Neural crest cell (in vitro differentiated cells): ENCODE measurements at regions not wholly inside any gene's neighbourhood (a gene's known extent, or its start where the extent isn't known, plus 50 kb on each side); places are given as distances from the start of the nearest gene placed in this dataset.
"Not testable (repeated sequence)": the region's sequence is repeated elsewhere in the genome, so short reads cannot be mapped to it uniquely, and the experiment has no call there.

Experiments
- DNase-seq: peaks from one replicate; pipeline ENCODE4 v3.0.0; 2021; ENCODE audit warnings: low read depth, mixed read lengths, low spot score
- H3K27ac Mint-ChIP-seq: one replicate; pipeline ENCODE4 v1.8.0; 2021; ENCODE audit warnings: mild to moderate bottlenecking, mixed read lengths; ENCODE audit not compliant: unreplicated experiment
- H3K27me3 Mint-ChIP-seq: 2 replicates; pipeline ENCODE4 v1.8.0; 2021; ENCODE audit warnings: low read depth, mild to moderate bottlenecking, mixed read lengths
- H3K36me3 Mint-ChIP-seq: 2 replicates; pipeline ENCODE4 v1.8.0; 2021; ENCODE audit warnings: low read depth, mild to moderate bottlenecking, mixed read lengths
- H3K4me1 Mint-ChIP-seq: 2 replicates; pipeline ENCODE4 v1.8.0; 2021; ENCODE audit warnings: mixed read lengths
- H3K4me3 Mint-ChIP-seq: one replicate; pipeline ENCODE4 v1.8.0; 2021; ENCODE audit warnings: mild to moderate bottlenecking, mixed read lengths
- H3K9me3 Mint-ChIP-seq: 2 replicates; pipeline ENCODE4 v1.8.0; 2021; ENCODE audit warnings: mixed read lengths
- CTCF ChIP-seq: fragments of 200-600 bp; sonication (generic); conservative IDR thresholded peaks from 2 replicates; pipeline ENCODE4 v1.5.0; 2021; ENCODE audit warnings: antibody characterized with exemption, mild to moderate bottlenecking

DNA sequence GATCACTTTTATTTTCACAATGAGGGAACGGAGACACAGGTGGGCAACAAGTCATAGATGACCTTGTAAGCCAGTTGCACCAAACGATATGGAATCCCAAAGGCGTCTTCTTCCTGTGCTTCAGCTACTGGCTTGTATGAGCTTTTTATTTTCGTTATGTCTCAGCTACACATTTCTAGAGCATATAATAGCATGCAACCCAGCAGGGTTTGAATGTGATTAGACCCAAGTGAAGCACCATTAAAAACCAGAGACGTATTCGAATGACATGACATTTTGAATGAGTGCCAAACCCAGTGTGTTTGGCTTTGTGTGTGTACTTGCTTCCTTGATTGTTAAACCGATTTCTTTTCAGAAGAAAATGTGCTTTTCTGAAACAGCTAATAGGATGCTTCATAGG is 963.2 kb upstream of the CELF2 start:
- Mint-ChIP-seq H3K36me3 (no peaks in the 10 kb centered on the region), H3K4me3 (no peak overlapping the region), H3K9me3 (no peaks in the 10 kb centered on the region), H3K27ac (no peak overlapping the region), H3K27me3 (no peaks in the 10 kb centered on the region), H3K4me1 (no peaks in the 10 kb centered on the region)
- TF ChIP-seq CTCF = no peak
- no peak for DNase-seq

GRCh38 chr10:10055656-10056442 is 961.8 kb upstream of the CELF2 start:
- no peak overlapping the region for H3K4me3 Mint-ChIP-seq
- H3K4me1 Mint-ChIP-seq = no peaks in the 10 kb centered on the region
- no peaks in the 10 kb centered on the region for H3K27me3 Mint-ChIP-seq
- H3K9me3 Mint-ChIP-seq = no peaks in the 10 kb centered on the region
- no peaks in the 10 kb centered on the region for H3K36me3 Mint-ChIP-seq
- H3K27ac Mint-ChIP-seq = no peak overlapping the region
- no peak for DNase-seq
- TF ChIP-seq CTCF = no peak

- no peaks in the 10 kb centered on the region for H3K4me1 Mint-ChIP-seq
- DNase-seq = no peak
- H3K4me3 Mint-ChIP-seq = no peak overlapping the region
- no peak overlapping the region for H3K27ac Mint-ChIP-seq
- H3K27me3 Mint-ChIP-seq = no peaks in the 10 kb centered on the region
- no peaks in the 10 kb centered on the region for H3K36me3 Mint-ChIP-seq
- no peak for TF ChIP-seq CTCF
- H3K9me3 Mint-ChIP-seq = peaks cover 3% of the 10 kb centered on the region
Measured at GRCh38 chr10:10056961-10057360, 960.7 kb upstream of the CELF2 start.

GRCh38 chr10:10067644-10068043 is 950.0 kb upstream of the CELF2 start:
- no peak for DNase-seq
- Mint-ChIP-seq H3K9me3 (peaks cover 1% of the 10 kb centered on the region), H3K4me3 (no peak overlapping the region), H3K27ac (no peak overlapping the region), H3K27me3 (no peaks in the 10 kb centered on the region), H3K4me1 (no peaks in the 10 kb centered on the region), H3K36me3 (no peaks in the 10 kb centered on the region)
- no peak for TF ChIP-seq CTCF

GRCh38 chr10:10074847-10075246 is 942.8 kb upstream of the CELF2 start:
- H3K27me3 Mint-ChIP-seq, H3K4me3 Mint-ChIP-seq, H3K36me3 Mint-ChIP-seq, H3K4me1 Mint-ChIP-seq, H3K9me3 Mint-ChIP-seq, H3K27ac Mint-ChIP-seq, DNase-seq: not testable (repeated sequence)

GRCh38 chr10:10078446-10078845 is 939.2 kb upstream of the CELF2 start:
- no peak overlapping the region for H3K27ac Mint-ChIP-seq
- DNase-seq = no peak
- no peak overlapping the region for H3K4me3 Mint-ChIP-seq
- H3K9me3 Mint-ChIP-seq = peaks cover 6% of the 10 kb centered on the region
- no peaks in the 10 kb centered on the region for H3K27me3 Mint-ChIP-seq
- TF ChIP-seq CTCF = no peak
- H3K36me3 Mint-ChIP-seq = peaks cover 4% of the 10 kb centered on the region
- no peaks in the 10 kb centered on the region for H3K4me1 Mint-ChIP-seq
